ENCODE measurements at regions not wholly inside any gene's neighbourhood (a gene's known extent, or its start where the extent isn't known, plus 50 kb on each side); places are given as distances from the start of the nearest gene placed in this dataset.

- Histone ChIP-seq H3K9me3 (ENCODE audit: control insufficient read depth in 1 of 2, insufficient read depth in 1 of 2, low read length in 2 of 2) (peaks cover 0 to 2% of the 10 kb centered on the region in 2 experiments), H3K4me3 (ENCODE audit: low read length) (no peak overlapping the region), H3K27ac (ENCODE audit: low read depth in 1 of 2, low read length in 2 of 2) (no peak overlapping the region), H3K36me3 (ENCODE audit: insufficient read depth, low read length) (no peaks in the 10 kb centered on the region), H3K4me1 (ENCODE audit: insufficient read depth, low read length) (no peaks in the 10 kb centered on the region), H3K27me3 (ENCODE audit: control insufficient read depth in 1 of 2, insufficient read depth in 2 of 2, low read length in 2 of 2) (no peaks in the 10 kb centered on the region)
- ChIA-PET CTCF (no interaction called here), POLR2A (no interaction called here)
- ATAC-seq (ENCODE audit: poor library complexity) (no peak), DNase-seq (no peak)
- peaks cover 3% of the 10 kb centered on the region for H3K9me3 Mint-ChIP-seq
- intact Hi-C loops (cut with DNase I, micrococcal nuclease), result no loop called here
- no peaks in the 10 kb centered on the region for H3K36me3 Mint-ChIP-seq (ENCODE audit: low read depth)
- no peak for TF ChIP-seq CTCF (IDR thresholded peaks at IDR 0.05)
- no peaks in the 10 kb centered on the region for H3K4me1 Mint-ChIP-seq (ENCODE audit: low read depth)
- H3K27ac Mint-ChIP-seq, result no peak overlapping the region
- no peaks in the 10 kb centered on the region for H3K27me3 Mint-ChIP-seq
- no peak overlapping the region for H3K4me3 Mint-ChIP-seq
Observed at GRCh38 chr12:85733221-85733840, 102.9 kb downstream of the RASSF9 start.

- no peak overlapping the region for H3K27ac Mint-ChIP-seq
- intact Hi-C loops (cut with DNase I, micrococcal nuclease), result no loop called here
- Histone ChIP-seq H3K27ac (ENCODE audit: low read depth in 1 of 2, low read length in 2 of 2) (no peak overlapping the region), H3K9me3 (ENCODE audit: control insufficient read depth in 1 of 2, insufficient read depth in 1 of 2, low read length in 2 of 2) (no peaks in the 10 kb centered on the region), H3K27me3 (ENCODE audit: control insufficient read depth in 1 of 2, insufficient read depth in 2 of 2, low read length in 2 of 2) (no peaks in the 10 kb centered on the region), H3K4me1 (ENCODE audit: insufficient read depth, low read length) (no peaks in the 10 kb centered on the region), H3K4me3 (ENCODE audit: low read length) (no peak overlapping the region), H3K36me3 (ENCODE audit: insufficient read depth, low read length) (no peaks in the 10 kb centered on the region)
- H3K9me3 Mint-ChIP-seq, result peaks cover 3% of the 10 kb centered on the region
- ChIA-PET CTCF (no interaction called here), POLR2A (no interaction called here)
- TF ChIP-seq CTCF (IDR thresholded peaks at IDR 0.05), result no peak
- no peaks in the 10 kb centered on the region for H3K36me3 Mint-ChIP-seq (ENCODE audit: low read depth)
- no peak for ATAC-seq (ENCODE audit: poor library complexity)
- H3K4me1 Mint-ChIP-seq (ENCODE audit: low read depth), result no peaks in the 10 kb centered on the region
- H3K4me3 Mint-ChIP-seq, result no peak overlapping the region
- DNase-seq, result no peak
- no peaks in the 10 kb centered on the region for H3K27me3 Mint-ChIP-seq
Observed at GRCh38 chr12:85733984-85734383, 102.2 kb downstream of the RASSF9 start.

- Histone ChIP-seq H3K27ac (ENCODE audit: low read depth in 1 of 2, low read length in 2 of 2) (no peak overlapping the region), H3K4me3 (ENCODE audit: low read length) (no peak overlapping the region), H3K4me1 (ENCODE audit: insufficient read depth, low read length) (no peaks in the 10 kb centered on the region), H3K36me3 (ENCODE audit: insufficient read depth, low read length) (no peaks in the 10 kb centered on the region), H3K27me3 (ENCODE audit: control insufficient read depth in 1 of 2, insufficient read depth in 2 of 2, low read length in 2 of 2) (no peaks in the 10 kb centered on the region), H3K9me3 (ENCODE audit: control insufficient read depth in 1 of 2, insufficient read depth in 1 of 2, low read length in 2 of 2) (peaks cover 0 to 3% of the 10 kb centered on the region in 2 experiments)
- H3K27ac Mint-ChIP-seq, result no peak overlapping the region
- H3K4me3 Mint-ChIP-seq, result no peak overlapping the region
- H3K4me1 Mint-ChIP-seq (ENCODE audit: low read depth), result no peaks in the 10 kb centered on the region
- no peaks in the 10 kb centered on the region for H3K27me3 Mint-ChIP-seq
- H3K36me3 Mint-ChIP-seq (ENCODE audit: low read depth), result no peaks in the 10 kb centered on the region
- ChIA-PET CTCF (no interaction called here), POLR2A (no interaction called here)
- H3K9me3 Mint-ChIP-seq, result peaks cover 5% of the 10 kb centered on the region
- intact Hi-C loops (cut with DNase I, micrococcal nuclease), result no loop called here
- DNase-seq, result no peak
- no peak for TF ChIP-seq CTCF (IDR thresholded peaks at IDR 0.05)
- no peak for ATAC-seq (ENCODE audit: poor library complexity)
Observed at GRCh38 chr12:85740186-85740585, 96.0 kb downstream of the RASSF9 start.
